Hypothalamus (tissue), 51 donors: ENCODE measurements at regions not wholly inside any gene's neighbourhood (a gene's known extent, or its start where the extent isn't known, plus 50 kb on each side); places are given as distances from the start of the nearest gene placed in this dataset.
"Not testable (repeated sequence)": the region's sequence is repeated elsewhere in the genome, so short reads cannot be mapped to it uniquely, and the experiment has no call there.

Source experiments
- DNase-seq, 51 donors: peaks; one replicate each; lab custom pipeline; 2025; lab: John Stamatoyannopoulos, UW

GRCh38 chr10:61192589-61192988, 248.6 kb upstream of the RHOBTB1 start:
- DNase-seq: not testable (repeated sequence)

- no peak for DNase-seq
These were observed 248.1 kb upstream of the RHOBTB1 start for GRCh38 chr10:61192042-61192441.

- no peak for DNase-seq
These were observed 245.9 kb upstream of the RHOBTB1 start for GRCh38 chr10:61189912-61190311.

- no peak for DNase-seq
These were observed 244.7 kb upstream of the RHOBTB1 start for GRCh38 chr10:61188691-61189090.

GRCh38 chr10:61188101-61188500, 244.1 kb upstream of the RHOBTB1 start:
- no peak for DNase-seq

GRCh38 chr10:61187601-61188000, 243.6 kb upstream of the RHOBTB1 start:
- DNase-seq: no peak

GRCh38 chr10:61186408-61186807, 242.4 kb upstream of the RHOBTB1 start:
- DNase-seq: no peak

GRCh38 chr10:61184429-61184828, 240.4 kb upstream of the RHOBTB1 start:
- no peak for DNase-seq

GRCh38 chr10:61183967-61184366, 240.0 kb upstream of the RHOBTB1 start:
- DNase-seq: no peak

GRCh38 chr10:61181832-61182231, 237.8 kb upstream of the RHOBTB1 start:
- no peak for DNase-seq

- no peak for DNase-seq
These were observed 235.8 kb upstream of the RHOBTB1 start for GRCh38 chr10:61179771-61180170.

GRCh38 chr10:61176424-61176823, 232.4 kb upstream of the RHOBTB1 start:
- DNase-seq: no peak

- no peak for DNase-seq
These were observed 231.3 kb upstream of the RHOBTB1 start for GRCh38 chr10:61175316-61175715.

- no peak for DNase-seq
These were observed 229.5 kb upstream of the RHOBTB1 start for GRCh38 chr10:61173450-61173849.

GRCh38 chr10:61172182-61172926, 228.4 kb upstream of the RHOBTB1 start:
- no peak for DNase-seq

GRCh38 chr10:61170594-61170993, 226.6 kb upstream of the RHOBTB1 start:
- DNase-seq: no peak

- no peak for DNase-seq
These were observed 225.3 kb upstream of the RHOBTB1 start for GRCh38 chr10:61169294-61169693.

- no peak for DNase-seq
These were observed 222.5 kb upstream of the RHOBTB1 start for GRCh38 chr10:61166489-61166888.

GRCh38 chr10:61166065-61166464, 222.1 kb upstream of the RHOBTB1 start:
- DNase-seq: no peak

- DNase-seq: no peak
These were observed 220.6 kb upstream of the RHOBTB1 start for GRCh38 chr10:61164458-61165160.

GRCh38 chr10:61163403-61163802, 219.4 kb upstream of the RHOBTB1 start:
- DNase-seq: no peak

GRCh38 chr10:61160253-61160652, 216.3 kb upstream of the RHOBTB1 start:
- DNase-seq: no peak
